GM21528 (cell line): ENCODE measurements at regions not wholly inside any gene's neighbourhood (a gene's known extent, or its start where the extent isn't known, plus 50 kb on each side); places are given as distances from the start of the nearest gene placed in this dataset.
A peak's percentile ranks its signal among the peaks of the same experiment; 100 is the strongest.
"Not testable (repeated sequence)": the region's sequence is repeated elsewhere in the genome, so short reads cannot be mapped to it uniquely, and the experiment has no call there.

Experiments
- ATAC-seq: cut with Tn5 transposase; IDR thresholded peaks from one replicate; pipeline ENCODE4 v1.9.1; 2021; ENCODE audit warnings: mild to moderate bottlenecking, moderate library complexity; ENCODE audit not compliant: unreplicated experiment, low FRiP score

DNA sequence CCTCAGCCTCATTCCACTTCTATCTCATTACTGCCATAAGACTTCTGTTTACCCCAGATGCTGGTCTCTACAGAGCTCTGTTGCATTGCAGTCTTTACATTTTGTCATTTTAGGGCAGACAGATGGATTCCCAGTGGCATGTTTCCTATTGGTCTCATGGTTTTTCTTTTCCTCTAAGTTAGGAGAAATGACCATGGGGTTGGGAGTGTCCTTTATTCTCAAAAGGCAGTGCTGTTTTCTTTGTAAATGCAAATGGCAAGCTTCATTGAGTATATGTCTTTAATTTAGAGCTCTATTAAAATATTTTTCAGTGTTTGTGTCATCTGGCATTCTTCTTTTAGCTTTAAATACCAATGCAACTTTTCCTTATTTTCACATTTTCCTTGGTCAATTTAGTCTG is 57.0 kb downstream of the MSTN start:
- ATAC-seq: no peak

DNA sequence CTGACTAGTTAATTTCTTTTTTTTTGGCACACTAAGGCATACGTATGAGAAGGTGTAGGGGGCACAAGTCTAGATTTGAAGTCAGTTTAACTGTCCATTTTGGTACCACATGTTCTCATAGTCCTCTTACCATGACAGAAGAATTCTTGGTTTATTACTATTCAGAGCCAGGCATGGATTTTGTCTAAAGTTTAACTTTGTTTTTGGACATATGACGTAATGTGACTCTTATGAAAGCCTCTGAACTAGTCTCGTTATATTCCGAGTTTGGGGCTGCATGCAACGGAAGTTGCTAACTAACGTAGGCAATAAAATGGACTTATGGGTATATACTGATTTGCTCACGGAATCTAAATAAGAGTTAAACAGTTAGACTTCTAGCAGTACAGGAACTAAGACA is 62.9 kb downstream of the MSTN start:
- ATAC-seq: no peak

DNA sequence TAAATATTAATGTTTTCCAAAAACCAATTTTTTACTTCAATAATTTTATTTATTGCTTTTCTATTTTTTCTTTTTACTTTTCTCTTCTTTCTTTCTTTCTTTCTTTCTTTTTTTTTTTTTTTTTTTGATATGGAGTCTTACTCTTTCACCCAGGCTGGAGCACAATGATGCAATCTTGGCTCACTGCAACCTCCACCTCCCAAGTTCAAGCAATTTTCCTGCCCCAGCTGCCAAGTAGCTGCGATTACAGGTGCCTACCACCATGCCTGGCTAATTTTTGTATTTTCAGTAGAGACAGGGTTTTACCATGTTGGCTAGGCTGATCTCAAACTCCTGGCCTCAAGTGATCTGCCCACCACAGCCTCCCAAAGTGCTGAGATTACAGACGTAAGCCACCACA is 63.9 kb downstream of the MSTN start:
- ATAC-seq: not testable (repeated sequence)

DNA sequence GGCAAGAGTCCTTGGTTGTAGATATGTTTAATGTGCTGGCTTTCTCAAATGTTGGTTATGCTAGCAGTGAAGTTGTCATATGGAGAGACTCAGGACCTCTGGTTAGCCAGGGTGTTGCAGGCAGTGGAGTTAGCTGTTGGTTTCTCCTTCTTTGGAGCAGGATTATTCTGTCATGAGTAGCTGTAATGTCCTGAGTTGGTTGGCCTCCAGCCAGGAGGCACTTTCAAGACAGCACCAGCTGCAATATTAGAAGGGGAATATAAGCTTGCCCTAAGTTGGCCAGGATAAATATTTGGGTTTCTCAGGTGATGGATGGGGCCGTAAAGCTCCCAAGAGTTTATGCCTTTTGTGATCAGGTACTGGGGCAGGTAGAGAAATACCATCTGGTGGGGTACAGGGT is 65.5 kb downstream of the MSTN start:
- ATAC-seq: no peak

DNA sequence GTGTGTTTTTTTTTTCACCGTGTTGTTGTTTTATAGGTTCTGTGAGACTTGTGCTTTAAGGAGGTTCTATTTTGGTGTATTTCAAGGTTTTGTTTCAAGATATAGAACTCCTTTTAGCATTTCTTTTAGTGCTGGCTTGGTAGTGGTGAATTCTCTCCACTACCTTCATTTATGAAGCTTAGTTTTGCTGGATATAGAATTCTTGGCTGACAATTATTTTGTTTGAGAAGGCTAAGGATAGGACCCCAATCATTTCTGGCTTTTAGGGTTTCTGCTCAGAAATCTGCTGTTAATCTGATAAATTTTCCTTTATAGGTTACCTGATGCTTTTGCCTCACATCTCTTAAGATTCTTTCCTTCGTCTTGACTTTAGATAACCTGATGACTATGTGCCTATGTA is 66.8 kb downstream of the MSTN start:
- ATAC-seq: no peak

DNA sequence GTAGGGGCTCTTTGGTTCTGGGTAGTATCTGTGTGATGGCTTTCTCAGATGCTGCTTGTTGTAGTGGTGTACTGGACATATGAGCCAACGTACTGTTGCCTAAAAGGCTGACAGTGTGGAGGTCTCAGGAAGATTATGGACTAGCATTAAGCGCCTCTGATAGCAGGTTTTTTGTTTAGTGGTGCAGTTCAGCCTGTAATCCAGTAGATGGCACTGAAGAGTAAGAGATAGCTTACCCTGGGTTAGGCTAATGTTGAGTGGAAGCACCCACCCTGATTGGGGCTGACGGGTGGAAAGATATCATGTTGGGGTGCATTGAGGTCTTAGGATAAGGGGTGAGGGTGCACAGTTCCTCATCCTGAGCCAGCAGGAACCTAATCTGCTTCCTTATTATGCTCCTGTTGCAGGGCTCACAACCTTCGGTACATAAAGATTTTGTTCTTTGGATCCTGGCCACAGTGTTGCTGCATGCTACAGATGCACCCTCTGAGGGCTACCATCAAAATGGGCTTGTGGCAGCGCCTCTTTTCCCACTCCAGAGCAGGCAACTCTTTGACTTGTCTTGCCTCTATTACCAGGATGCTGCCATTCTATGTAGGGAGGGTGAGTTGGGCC is 79.6 kb downstream of the MSTN start:
- no peak for ATAC-seq

DNA sequence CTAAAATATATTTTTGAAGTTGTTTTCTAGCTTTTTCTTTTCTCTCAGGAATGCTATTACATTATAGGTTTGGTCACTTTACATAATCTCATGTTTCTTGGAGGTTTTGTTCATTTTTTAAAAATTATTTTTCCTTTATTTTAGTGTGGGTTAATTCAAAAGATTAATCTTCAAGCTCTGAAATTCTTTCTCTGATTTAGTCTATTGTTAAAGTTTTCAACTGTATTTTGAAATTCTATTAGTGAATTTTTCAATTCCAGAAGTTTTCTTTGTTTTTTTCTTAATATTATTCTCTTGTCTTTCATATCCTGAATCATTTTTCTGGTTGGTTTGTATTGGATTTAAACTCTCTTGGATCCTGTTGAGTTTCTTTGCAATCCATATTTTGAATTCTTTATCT is 80.4 kb downstream of the MSTN start:
- no peak for ATAC-seq

DNA sequence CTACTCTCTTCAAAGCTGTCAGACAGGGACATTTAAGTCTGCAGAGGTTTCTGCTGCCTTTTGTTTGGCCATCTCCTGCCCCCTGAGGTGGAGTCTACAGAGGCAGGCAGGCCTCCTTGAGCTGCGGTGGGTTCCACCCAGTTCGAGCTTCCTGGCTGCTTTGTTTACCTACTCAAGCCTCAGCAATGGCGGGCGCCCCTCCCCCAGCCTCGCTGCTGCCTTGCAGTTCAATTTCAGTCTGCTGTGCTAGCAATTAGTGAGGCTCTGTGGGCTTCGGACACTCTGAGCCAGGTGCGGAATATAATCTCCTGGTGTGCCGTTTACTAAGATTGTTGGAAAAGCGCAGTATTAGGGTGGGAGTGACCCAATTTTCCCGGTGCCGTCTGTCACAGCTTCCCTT is 86.0 kb downstream of the MSTN start:
- ATAC-seq: not testable (repeated sequence)

DNA sequence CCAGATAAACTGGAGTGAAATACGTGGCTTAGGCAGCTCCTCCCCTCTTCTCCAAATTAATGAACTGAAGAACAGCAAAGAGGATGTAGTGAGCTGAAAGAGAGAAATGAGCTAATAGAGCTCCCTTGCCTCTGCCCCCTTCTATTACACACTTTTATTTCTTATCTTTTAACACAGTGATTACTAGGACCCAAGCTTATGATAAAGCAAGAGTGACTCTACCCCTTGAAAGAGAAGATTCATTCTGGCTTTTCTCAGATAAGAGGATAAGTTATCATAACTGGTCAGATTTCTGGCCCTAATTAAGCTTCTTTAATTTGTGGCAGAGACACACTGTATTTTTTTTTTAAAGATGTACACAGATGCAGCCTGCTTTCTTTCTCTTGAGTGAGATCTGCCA is 102.2 kb downstream of the MSTN start:
- ATAC-seq: no peak

DNA sequence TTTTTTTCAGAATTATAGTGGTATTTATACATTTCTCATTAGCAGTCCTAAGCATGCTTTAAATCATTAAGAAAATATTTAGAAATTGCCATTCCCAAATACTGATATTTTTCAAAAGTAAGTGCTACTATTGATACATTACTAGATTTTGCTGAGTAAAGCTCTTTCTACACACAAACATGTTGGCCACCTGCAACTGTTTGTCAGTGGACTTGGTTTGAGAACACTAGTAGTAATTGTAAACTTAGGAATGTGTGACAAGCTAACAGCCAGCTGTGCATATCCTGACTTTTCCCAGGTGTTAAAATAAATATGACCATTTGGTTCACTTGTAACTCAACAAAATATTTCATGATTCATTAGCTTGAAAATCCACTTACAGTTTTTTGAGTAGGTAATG is 103.1 kb downstream of the MSTN start:
- no peak for ATAC-seq

DNA sequence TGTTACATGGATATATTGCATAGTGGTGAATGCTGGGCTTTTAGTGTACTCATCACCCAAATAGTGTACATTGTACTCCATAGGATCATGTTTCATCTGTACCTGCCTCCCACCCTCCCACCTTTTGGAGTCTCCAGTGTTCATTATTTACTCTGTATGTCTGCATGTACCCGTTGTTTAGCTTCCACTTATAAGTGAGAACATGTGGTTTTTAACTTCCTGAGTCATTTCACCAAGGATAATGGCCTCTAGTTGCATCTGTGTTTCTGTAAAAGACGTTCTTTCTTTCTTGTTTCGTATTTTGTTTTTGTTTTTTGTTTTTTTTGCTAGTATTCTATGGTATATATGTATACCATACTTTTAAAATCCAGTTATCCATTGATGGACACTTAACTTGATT is 107.5 kb downstream of the MSTN start:
- ATAC-seq: peak; percentile 48

DNA sequence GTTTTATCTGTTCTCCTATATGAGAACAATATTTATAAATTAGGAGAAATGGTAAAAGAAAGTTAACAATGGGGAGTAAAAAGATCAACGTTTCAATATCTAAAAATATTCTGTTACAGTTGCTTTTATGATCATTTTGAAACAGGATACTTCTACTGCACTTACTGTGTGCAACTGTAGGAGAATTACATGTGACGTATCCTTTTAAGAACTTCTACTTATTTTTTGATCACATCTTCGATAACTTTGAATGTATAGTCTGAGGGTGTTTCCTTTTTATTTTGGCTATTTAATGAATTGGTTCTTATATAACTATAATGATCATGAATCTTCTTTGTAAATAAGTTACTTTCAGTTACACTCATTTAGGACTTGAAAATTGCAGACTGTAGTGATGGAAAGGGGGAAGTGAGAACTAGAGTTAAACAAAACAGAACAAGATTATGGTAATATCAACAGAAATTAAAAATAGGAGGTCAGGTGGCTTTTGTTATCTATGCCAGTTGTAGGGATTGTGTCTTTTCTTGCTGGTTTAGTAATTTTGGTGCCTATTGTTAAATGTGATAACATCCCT is 109.9 kb downstream of the MSTN start:
- ATAC-seq: peak; percentile 90

DNA sequence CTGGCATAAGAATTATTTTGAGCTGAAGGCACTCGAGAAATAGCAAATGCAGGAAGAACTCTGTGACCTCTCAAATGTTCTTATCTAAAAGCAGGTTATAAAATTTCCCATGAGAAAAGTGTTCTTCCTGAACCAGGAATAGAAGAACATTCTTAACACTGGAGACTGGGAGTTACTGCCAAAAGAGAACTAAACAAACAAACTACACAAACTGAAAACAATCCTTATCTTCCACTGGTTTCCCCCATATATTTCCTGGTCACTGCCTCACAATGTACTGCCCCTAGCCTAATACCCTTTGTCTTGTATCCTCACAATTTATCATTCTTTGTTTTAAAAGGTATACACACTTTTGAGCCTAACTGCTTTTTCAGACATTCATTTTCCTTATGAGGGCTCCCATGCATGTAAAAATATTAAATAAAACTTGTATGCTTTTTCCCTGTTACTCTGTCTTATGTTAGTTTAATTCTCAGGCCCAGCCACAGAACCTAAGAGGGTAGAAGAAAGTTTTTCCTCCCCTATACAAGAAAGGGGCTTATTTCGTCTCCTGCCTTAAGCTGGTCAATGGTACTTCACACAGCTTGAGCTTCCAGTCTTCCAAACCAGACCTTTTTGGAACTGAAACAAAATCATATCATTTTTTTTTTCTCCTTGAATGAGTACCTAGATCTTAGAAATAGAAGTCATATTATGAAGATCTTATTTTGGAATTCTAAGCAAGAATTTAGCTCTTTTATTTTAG is 110.6 kb downstream of the MSTN start:
- peak; percentile 47 for ATAC-seq

DNA sequence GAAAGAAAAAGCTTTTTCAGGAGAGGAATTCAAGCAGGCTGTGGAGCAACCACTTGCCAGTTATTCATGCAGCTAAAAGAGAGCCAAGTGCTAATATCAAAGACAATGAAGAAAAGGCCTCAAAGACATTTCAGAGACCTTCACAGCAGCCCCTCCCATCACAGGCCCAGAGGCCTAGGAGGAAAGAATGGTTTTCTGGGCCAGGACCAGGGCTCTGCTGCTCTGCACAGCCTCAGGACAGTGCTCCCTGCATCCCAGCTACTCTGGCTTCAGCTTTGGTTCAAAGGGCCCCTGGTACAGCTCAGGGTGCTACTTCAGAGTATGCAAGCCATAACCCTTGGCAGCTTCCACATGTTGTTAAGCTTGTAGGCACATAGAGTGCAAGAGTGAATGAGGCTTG is 119.5 kb downstream of the MSTN start:
- ATAC-seq: no peak

DNA sequence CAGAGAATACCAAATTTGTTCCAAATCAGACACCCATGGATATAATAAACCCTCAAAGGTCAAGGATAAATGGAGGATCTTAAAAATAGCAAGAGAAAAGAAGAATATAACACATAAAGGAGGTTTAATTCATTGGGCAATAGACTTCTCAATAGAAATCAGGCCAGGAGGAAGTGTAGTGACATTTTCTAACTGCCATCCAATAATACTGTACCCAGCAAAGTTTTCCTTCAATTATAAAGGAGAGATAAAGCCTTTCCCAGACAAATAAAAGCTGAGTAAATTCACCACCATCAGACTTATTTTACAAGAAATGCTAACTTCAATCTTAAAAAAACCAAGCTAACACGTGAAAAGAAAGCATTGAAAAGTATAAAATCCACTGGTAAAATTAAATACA is 121.6 kb downstream of the MSTN start:
- no peak for ATAC-seq

DNA sequence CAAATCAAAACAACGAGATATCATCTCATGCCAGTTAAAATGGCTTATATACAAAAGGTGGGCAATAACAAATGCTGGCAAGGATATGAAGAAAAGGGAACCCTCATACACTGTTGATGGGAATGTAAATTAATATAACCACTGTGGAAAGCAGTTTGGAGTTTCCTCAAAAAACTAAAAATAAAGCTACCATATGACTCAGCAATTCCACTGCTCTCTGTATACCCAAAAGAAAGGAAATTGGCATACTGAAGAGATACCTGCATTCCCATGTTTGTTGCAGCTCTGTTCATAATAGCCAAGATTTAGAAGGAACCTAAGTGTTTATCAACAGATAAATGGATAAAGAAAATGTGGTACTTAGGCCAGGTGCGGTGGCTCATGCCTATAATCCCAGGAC is 124.8 kb downstream of the MSTN start:
- no peak for ATAC-seq

DNA sequence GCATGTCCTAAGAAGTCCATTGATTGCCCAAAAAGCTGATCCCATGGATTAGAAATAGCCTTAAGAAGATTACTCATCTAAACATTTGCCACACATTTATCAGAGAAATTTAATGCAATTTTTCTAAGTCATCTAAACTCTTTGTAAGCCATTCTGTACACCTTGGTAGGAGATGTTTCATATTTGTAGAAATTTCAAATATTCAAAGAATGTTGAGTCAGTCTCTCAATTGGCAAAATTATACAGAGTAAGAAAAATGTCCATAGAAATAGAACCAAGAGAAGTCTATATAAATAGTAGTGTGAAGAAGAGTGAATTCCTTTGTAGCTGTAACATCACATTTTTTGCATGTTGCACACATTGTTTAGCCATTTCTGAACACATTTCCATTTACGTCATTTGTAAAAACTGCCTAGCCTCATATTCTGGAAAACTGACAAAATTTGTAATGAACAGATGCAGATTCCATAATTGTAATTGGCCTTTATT is 128.6 kb downstream of the MSTN start:
- ATAC-seq: no peak

DNA sequence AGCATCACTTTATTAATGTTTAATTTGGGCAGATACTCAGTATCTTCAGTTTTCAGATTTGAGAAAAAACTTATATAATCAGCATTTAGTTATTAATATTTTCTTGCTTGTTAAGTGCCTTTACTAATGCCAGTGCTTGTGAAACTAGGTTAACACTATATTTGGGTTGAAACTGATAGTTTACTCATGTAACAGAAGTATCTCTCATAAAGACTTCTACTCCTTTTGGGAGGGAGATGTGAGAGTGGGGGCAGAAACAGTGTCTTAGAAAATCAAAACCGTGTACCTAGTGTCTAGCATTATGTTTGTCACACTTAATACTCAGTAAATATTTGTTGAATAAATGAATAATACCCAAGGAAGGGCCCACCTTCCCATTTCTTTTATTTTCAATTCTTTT is 129.5 kb downstream of the MSTN start:
- peak; percentile 98 for ATAC-seq

DNA sequence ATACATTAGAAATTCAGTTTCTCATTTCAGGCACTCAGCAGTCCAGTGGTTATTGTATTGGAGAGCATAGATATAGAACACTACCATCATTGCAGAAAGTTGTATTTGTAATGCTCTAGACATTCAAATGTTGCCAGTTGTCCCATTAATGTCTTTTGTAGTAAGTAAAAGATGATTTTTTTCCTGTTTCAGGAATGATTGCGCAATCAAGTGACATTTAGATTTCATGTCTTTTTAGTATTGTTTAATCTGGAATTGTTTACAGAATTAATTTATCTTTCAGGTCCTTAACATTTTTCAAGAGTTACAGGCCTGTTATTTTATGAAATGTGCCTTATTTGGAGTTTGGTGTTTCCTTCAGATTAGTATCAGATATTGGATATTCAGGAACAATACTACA is 134.7 kb downstream of the MSTN start:
- no peak for ATAC-seq
